NB4 (cell line): ENCODE measurements at regions not wholly inside any gene's neighbourhood (a gene's known extent, or its start where the extent isn't known, plus 50 kb on each side); places are given as distances from the start of the nearest gene placed in this dataset.

Experiments
- POLR2A ChIP-seq: IDR thresholded peaks from 2 replicates; pipeline ENCODE4 v1.6.1; 2011; ENCODE audit warnings: mild to moderate bottlenecking; ENCODE audit not compliant: insufficient read length; ENCODE audit errors: extremely low read depth
- TF ChIP-seq, protein P1 (sequence below): IDR thresholded peaks from one replicate; pipeline ENCODE4 v1.5.1; 2012; ENCODE audit warnings: low read depth, low read length
- TF ChIP-seq, protein P2 (sequence below): IDR thresholded peaks from 2 replicates; pipeline ENCODE4 v1.6.1; 2011; ENCODE audit warnings: low read depth, low read length

DNA sequence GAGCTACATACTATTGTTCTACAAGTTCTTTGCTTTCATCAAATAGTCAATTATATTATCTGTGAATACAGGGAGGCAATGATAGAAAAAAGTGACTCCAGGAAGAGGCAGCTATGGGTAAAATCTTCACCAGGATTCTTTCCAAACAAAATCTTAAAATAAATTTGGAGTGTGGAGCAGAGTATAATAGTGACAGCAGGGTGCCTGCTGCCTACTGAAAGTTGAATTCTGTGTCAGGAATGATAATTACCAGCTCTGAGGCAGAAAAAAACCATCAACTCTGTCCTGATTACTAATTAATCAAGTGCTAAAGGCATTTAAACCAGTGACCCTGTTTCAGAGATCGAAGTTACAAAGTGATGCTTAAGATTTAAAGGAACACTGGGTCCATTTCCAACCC, 148.0 kb downstream of the DIPK2A start:
- TF ChIP-seq, protein P1, sequence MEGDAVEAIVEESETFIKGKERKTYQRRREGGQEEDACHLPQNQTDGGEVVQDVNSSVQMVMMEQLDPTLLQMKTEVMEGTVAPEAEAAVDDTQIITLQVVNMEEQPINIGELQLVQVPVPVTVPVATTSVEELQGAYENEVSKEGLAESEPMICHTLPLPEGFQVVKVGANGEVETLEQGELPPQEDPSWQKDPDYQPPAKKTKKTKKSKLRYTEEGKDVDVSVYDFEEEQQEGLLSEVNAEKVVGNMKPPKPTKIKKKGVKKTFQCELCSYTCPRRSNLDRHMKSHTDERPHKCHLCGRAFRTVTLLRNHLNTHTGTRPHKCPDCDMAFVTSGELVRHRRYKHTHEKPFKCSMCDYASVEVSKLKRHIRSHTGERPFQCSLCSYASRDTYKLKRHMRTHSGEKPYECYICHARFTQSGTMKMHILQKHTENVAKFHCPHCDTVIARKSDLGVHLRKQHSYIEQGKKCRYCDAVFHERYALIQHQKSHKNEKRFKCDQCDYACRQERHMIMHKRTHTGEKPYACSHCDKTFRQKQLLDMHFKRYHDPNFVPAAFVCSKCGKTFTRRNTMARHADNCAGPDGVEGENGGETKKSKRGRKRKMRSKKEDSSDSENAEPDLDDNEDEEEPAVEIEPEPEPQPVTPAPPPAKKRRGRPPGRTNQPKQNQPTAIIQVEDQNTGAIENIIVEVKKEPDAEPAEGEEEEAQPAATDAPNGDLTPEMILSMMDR, result no peak
- no peak for TF ChIP-seq POLR2A
- TF ChIP-seq, protein P2, sequence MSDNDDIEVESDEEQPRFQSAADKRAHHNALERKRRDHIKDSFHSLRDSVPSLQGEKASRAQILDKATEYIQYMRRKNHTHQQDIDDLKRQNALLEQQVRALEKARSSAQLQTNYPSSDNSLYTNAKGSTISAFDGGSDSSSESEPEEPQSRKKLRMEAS, result no peak
